C1 segment of cervical spinal cord (tissue), 14 donors: ENCODE measurements at regions not wholly inside any gene's neighbourhood (a gene's known extent, or its start where the extent isn't known, plus 50 kb on each side); places are given as distances from the start of the nearest gene placed in this dataset.

Experiments
- DNase-seq, 14 donors: peaks; one replicate each; lab custom pipeline; 2025; lab: John Stamatoyannopoulos, UW

GRCh38 chr4:162943263-162943662, 223.4 kb downstream of the NAF1 start:
- DNase-seq: no peak

- DNase-seq: no peak
These were observed 227.8 kb downstream of the NAF1 start for GRCh38 chr4:162938738-162939485.

GRCh38 chr4:162935214-162935613, 231.5 kb downstream of the NAF1 start:
- no peak for DNase-seq

GRCh38 chr4:162931286-162931685, 235.4 kb downstream of the NAF1 start:
- no peak for DNase-seq

GRCh38 chr4:162921178-162921785, 245.4 kb downstream of the NAF1 start:
- DNase-seq: no peak

- no peak for DNase-seq
These were observed 246.0 kb downstream of the NAF1 start for GRCh38 chr4:162920649-162921048.

- no peak for DNase-seq
These were observed 254.2 kb downstream of the NAF1 start for GRCh38 chr4:162912482-162912881.

GRCh38 chr4:162911349-162911748, 255.3 kb downstream of the NAF1 start:
- no peak for DNase-seq

- no peak for DNase-seq
These were observed 256.7 kb downstream of the NAF1 start for GRCh38 chr4:162909952-162910351.

GRCh38 chr4:162894387-162894786, 272.3 kb downstream of the NAF1 start:
- no peak for DNase-seq

- no peak for DNase-seq
These were observed 274.6 kb downstream of the NAF1 start for GRCh38 chr4:162891788-162892707.

GRCh38 chr4:162878096-162878495, 288.6 kb downstream of the NAF1 start:
- no peak for DNase-seq

- DNase-seq: no peak
These were observed 291.9 kb downstream of the NAF1 start for GRCh38 chr4:162874748-162875147.

GRCh38 chr4:162871990-162872389, 294.7 kb downstream of the NAF1 start:
- no peak for DNase-seq

GRCh38 chr4:162869157-162869556, 297.5 kb downstream of the NAF1 start:
- no peak for DNase-seq

GRCh38 chr4:162866565-162866964, 300.1 kb downstream of the NAF1 start:
- no peak for DNase-seq

- no peak for DNase-seq
These were observed 301.6 kb downstream of the NAF1 start for GRCh38 chr4:162865102-162865501.

GRCh38 chr4:162853788-162854187, 312.9 kb downstream of the NAF1 start:
- DNase-seq: peak in 1 of 14 donors; percentile 10

- no peak for DNase-seq
These were observed 314.0 kb downstream of the NAF1 start for GRCh38 chr4:162852642-162853041.

GRCh38 chr4:162851241-162851758, 315.4 kb downstream of the NAF1 start:
- peak in 1 of 14 donors; percentile 5 for DNase-seq

- DNase-seq: peak in 1 of 14 donors; percentile 43
These were observed 316.8 kb downstream of the NAF1 start for GRCh38 chr4:162849937-162850336.

GRCh38 chr4:162847945-162848549, 318.6 kb downstream of the NAF1 start:
- no peak for DNase-seq
